H9 (cell line): ENCODE measurements at regions not wholly inside any gene's neighbourhood (a gene's known extent, or its start where the extent isn't known, plus 50 kb on each side); places are given as distances from the start of the nearest gene placed in this dataset.

Experiments used
- DNase-seq: peaks from one replicate; pipeline ENCODE4 v3.0.0-alpha.2; 2017
- H2AFZ ChIP-seq: one replicate; pipeline ENCODE4 v1.6.1; 2013; ENCODE audit warnings: mild to moderate bottlenecking, low read length, control low read depth, moderate library complexity
- H2AK5ac ChIP-seq: 2 replicates; pipeline ENCODE4 v1.6.1; 2013; ENCODE audit warnings: low read length, control low read depth, mixed read lengths; ENCODE audit not compliant: insufficient read length
- H2BK120ac ChIP-seq: one replicate; pipeline ENCODE4 v1.6.1; 2013; ENCODE audit warnings: low read depth, mild to moderate bottlenecking, low read length, control low read depth, inconsistent platforms; ENCODE audit not compliant: poor library complexity, severe bottlenecking
- H2BK12ac ChIP-seq: 2 replicates; pipeline ENCODE4 v1.6.1; 2013; ENCODE audit warnings: low read length, control low read depth, mixed read lengths, low read depth; ENCODE audit not compliant: insufficient read length
- H2BK15ac ChIP-seq: 2 replicates; pipeline ENCODE4 v1.6.1; 2013; ENCODE audit warnings: low read depth, low read length, control low read depth
- H2BK20ac ChIP-seq: one replicate; pipeline ENCODE4 v1.6.1; 2013; ENCODE audit warnings: low read depth, mild to moderate bottlenecking, low read length, control low read depth, inconsistent platforms; ENCODE audit not compliant: poor library complexity, severe bottlenecking
- H2BK5ac ChIP-seq: 2 replicates; pipeline ENCODE4 v1.6.1; 2013; ENCODE audit warnings: low read length, control low read depth, mixed read lengths; ENCODE audit not compliant: insufficient read length
- H3K14ac ChIP-seq: 2 replicates; pipeline ENCODE4 v1.6.1; 2013; ENCODE audit warnings: low read length, control low read depth; ENCODE audit not compliant: insufficient read depth
- H3K18ac ChIP-seq: 2 replicates; pipeline ENCODE4 v1.6.1; 2013; ENCODE audit warnings: low read depth, mild to moderate bottlenecking, mixed read lengths, low read length, control low read depth; ENCODE audit not compliant: insufficient read length
- H3K23ac ChIP-seq: 2 replicates; pipeline ENCODE4 v1.6.1; 2013; ENCODE audit warnings: low read length, control low read depth, mixed read lengths, low read depth; ENCODE audit not compliant: insufficient read length
- H3K23me2 ChIP-seq: 2 replicates; pipeline ENCODE4 v1.6.1; 2013; ENCODE audit warnings: low read depth, mild to moderate bottlenecking, mixed read lengths, low read length, control low read depth; ENCODE audit not compliant: insufficient read length, poor library complexity, severe bottlenecking
- H3K27ac ChIP-seq: 2 replicates; pipeline ENCODE4 v1.5.1; 2013; ENCODE audit warnings: low read length, control low read depth, mixed read lengths, low read depth; ENCODE audit not compliant: insufficient read length
- H3K27me3 ChIP-seq: 2 replicates; pipeline ENCODE4 v1.6.1; 2013; ENCODE audit warnings: low read length, control low read depth, inconsistent platforms; ENCODE audit not compliant: insufficient read depth
- H3K4ac ChIP-seq: 2 replicates; pipeline ENCODE4 v1.6.1; 2013; ENCODE audit warnings: low read depth, mild to moderate bottlenecking, control low read depth, inconsistent platforms, low read length, moderate library complexity
- H3K4me1 ChIP-seq: 2 replicates; pipeline ENCODE4 v1.6.1; 2013; ENCODE audit warnings: low read length, control low read depth, inconsistent platforms; ENCODE audit not compliant: insufficient read depth
- H3K4me2 ChIP-seq: 2 replicates; pipeline ENCODE4 v1.6.1; 2013; ENCODE audit warnings: low read length, control low read depth, mixed read lengths; ENCODE audit not compliant: insufficient read length, insufficient read depth
- H3K56ac ChIP-seq: 2 replicates; pipeline ENCODE4 v1.6.1; 2013; ENCODE audit warnings: low read depth, mild to moderate bottlenecking, mixed read lengths, low read length, control low read depth; ENCODE audit not compliant: insufficient read length
- H3K79me1 ChIP-seq: 2 replicates; pipeline ENCODE4 v1.6.1; 2013; ENCODE audit warnings: low read depth, mild to moderate bottlenecking, moderate library complexity, low read length, control low read depth, inconsistent platforms; ENCODE audit not compliant: insufficient read depth, poor library complexity, severe bottlenecking
- H3K79me2 ChIP-seq: 2 replicates; pipeline ENCODE4 v1.6.1; 2013; ENCODE audit warnings: low read length, control low read depth, inconsistent platforms; ENCODE audit not compliant: insufficient read depth
- H3K9ac ChIP-seq: 2 replicates; pipeline ENCODE4 v1.6.1; 2013; ENCODE audit warnings: low read length, control low read depth, mixed read lengths; ENCODE audit not compliant: insufficient read length; ENCODE audit errors: extremely low read depth
- H3K9me3 ChIP-seq: one replicate; pipeline ENCODE4 v1.6.1; 2013; ENCODE audit warnings: low read depth, low read length, inconsistent platforms; ENCODE audit not compliant: control insufficient read depth
- H3T11ph ChIP-seq: one replicate; pipeline ENCODE4 v1.6.1; 2013; ENCODE audit warnings: mild to moderate bottlenecking, low read length, control low read depth, inconsistent platforms
- H4K20me1 ChIP-seq: one replicate; pipeline ENCODE4 v1.6.1; 2013; ENCODE audit not compliant: control insufficient read depth, insufficient read length, insufficient read depth
- H4K5ac ChIP-seq: 2 replicates; pipeline ENCODE4 v1.6.1; 2013; ENCODE audit warnings: low read depth, mild to moderate bottlenecking, mixed read lengths, low read length, control low read depth; ENCODE audit not compliant: insufficient read length
- H4K8ac ChIP-seq: replicated peaks from 2 replicates; pipeline ENCODE4 v1.6.1; 2013; ENCODE audit warnings: low read length, control low read depth, mixed read lengths, low read depth; ENCODE audit not compliant: insufficient read length
- H4K91ac ChIP-seq: 2 replicates; pipeline ENCODE4 v1.6.1; 2013; ENCODE audit warnings: low read depth, mild to moderate bottlenecking, moderate library complexity, mixed read lengths, low read length, control low read depth; ENCODE audit not compliant: insufficient read length
- H3K27ac Mint-ChIP-seq, 3 experiments: 2 replicates in 2 of 3; 3 replicates in 1 of 3; pipeline ENCODE4 v1.8.0; 2020 to 2021; ENCODE audit warnings: mixed read lengths in 3 of 3, mild to moderate bottlenecking in 1 of 3, moderate library complexity in 1 of 3
- H3K27me3 Mint-ChIP-seq: 2 replicates; pipeline ENCODE4 v1.8.0; 2021; ENCODE audit warnings: low read depth, mild to moderate bottlenecking, moderate library complexity, mixed read lengths
- H3K36me3 Mint-ChIP-seq, 3 experiments: 2 replicates in 2 of 3; 3 replicates in 1 of 3; pipeline ENCODE4 v1.8.0; 2020 to 2021; ENCODE audit warnings: low read depth in 3 of 3, mixed read lengths in 3 of 3; ENCODE audit not compliant: insufficient read depth in 1 of 3
- H3K4me1 Mint-ChIP-seq, 2 experiments: 2 replicates each; pipeline ENCODE4 v1.8.0; 2020; ENCODE audit warnings: mixed read lengths in 2 of 2
- H3K4me3 Mint-ChIP-seq, 2 experiments: 2 replicates in 1 of 2; 3 replicates in 1 of 2; pipeline ENCODE4 v1.8.0; 2020 to 2021; ENCODE audit warnings: mild to moderate bottlenecking in 2 of 2, mixed read lengths in 2 of 2, moderate library complexity in 1 of 2
- H3K9me3 Mint-ChIP-seq, 2 experiments: 2 replicates in 1 of 2; 3 replicates in 1 of 2; pipeline ENCODE4 v1.8.0; 2020; ENCODE audit warnings: mild to moderate bottlenecking in 2 of 2, mixed read lengths in 2 of 2, moderate library complexity in 1 of 2
- CTCF ChIP-seq: fragments of 200-600 bp; sonication (generic); conservative IDR thresholded peaks from 3 replicates; pipeline ENCODE4 v1.8.0; 2021; ENCODE audit warnings: antibody characterized with exemption, mild to moderate bottlenecking
- WGBS: extraction: QIAGEN DNeasy Blood & Tissue Kit; methylation state at CpG from one replicate; pipeline ENCODE4 v1.1.7; 2013; ENCODE audit warnings: missing lambda C conversion rate, low lambda C conversion rate, mixed read lengths; ENCODE audit not compliant: insufficient read length; ENCODE audit errors: extremely low coverage; 5-methylcytosine and 5-hydroxymethylcytosine counted together

- no CpG with 5 or more reads among the region's 4 CpGs for WGBS
- H4K5ac ChIP-seq: no peak overlapping the region
- no peak overlapping the region for H3K4ac ChIP-seq
- no peak overlapping the region for H2BK20ac ChIP-seq
- H4K8ac ChIP-seq: no peak overlapping the region
- H2BK120ac ChIP-seq: no peak overlapping the region
- H3K79me2 ChIP-seq: no peaks in the 10 kb centered on the region
- H2BK5ac ChIP-seq: no peak overlapping the region
- Mint-ChIP-seq H3K27me3 (no peaks in the 10 kb centered on the region), H3K9me3 (no peaks in the 10 kb centered on the region), H3K4me1 (peaks cover 5 to 16% of the 10 kb centered on the region in 2 experiments), H3K36me3 (no peaks in the 10 kb centered on the region), H3K27ac (no peak overlapping the region), H3K4me3 (no peak overlapping the region)
- no peak for TF ChIP-seq CTCF
- H3K4me1 ChIP-seq: no peaks in the 10 kb centered on the region; the same call in 1 of the 2 replicates
- no peaks in the 10 kb centered on the region for H3K27me3 ChIP-seq
- H3K9me3 ChIP-seq: no peaks in the 10 kb centered on the region
- no peak overlapping the region for H3K27ac ChIP-seq
- no peaks in the 10 kb centered on the region for H3K23me2 ChIP-seq
- no peak overlapping the region for H3T11ph ChIP-seq
- H3K56ac ChIP-seq: no peak overlapping the region
- H2AK5ac ChIP-seq: no peak overlapping the region
- no peak overlapping the region for H3K18ac ChIP-seq
- no peaks in the 10 kb centered on the region for H3K79me1 ChIP-seq
- H2BK15ac ChIP-seq: no peak overlapping the region; the same call in 1 of the 2 replicates
- no peak overlapping the region for H3K4me2 ChIP-seq
- H4K91ac ChIP-seq: no peak overlapping the region
- H3K9ac ChIP-seq: no peak overlapping the region
- no peaks in the 10 kb centered on the region for H4K20me1 ChIP-seq
- H3K23ac ChIP-seq: no peak overlapping the region
- H3K14ac ChIP-seq: no peak overlapping the region
- no peak overlapping the region for H2AFZ ChIP-seq
- H2BK12ac ChIP-seq: no peak overlapping the region
- DNase-seq: no peak
These were observed 183.0 kb downstream of the MREG start for GRCh38 chr2:215830304-215830703.
